HG03196 (cell line): ENCODE measurements at regions not wholly inside any gene's neighbourhood (a gene's known extent, or its start where the extent isn't known, plus 50 kb on each side); places are given as distances from the start of the nearest gene placed in this dataset.

Experiments
- ATAC-seq: cut with Tn5 transposase; IDR thresholded peaks from one replicate; pipeline ENCODE4 v1.9.1; 2021; ENCODE audit not compliant: unreplicated experiment

DNA sequence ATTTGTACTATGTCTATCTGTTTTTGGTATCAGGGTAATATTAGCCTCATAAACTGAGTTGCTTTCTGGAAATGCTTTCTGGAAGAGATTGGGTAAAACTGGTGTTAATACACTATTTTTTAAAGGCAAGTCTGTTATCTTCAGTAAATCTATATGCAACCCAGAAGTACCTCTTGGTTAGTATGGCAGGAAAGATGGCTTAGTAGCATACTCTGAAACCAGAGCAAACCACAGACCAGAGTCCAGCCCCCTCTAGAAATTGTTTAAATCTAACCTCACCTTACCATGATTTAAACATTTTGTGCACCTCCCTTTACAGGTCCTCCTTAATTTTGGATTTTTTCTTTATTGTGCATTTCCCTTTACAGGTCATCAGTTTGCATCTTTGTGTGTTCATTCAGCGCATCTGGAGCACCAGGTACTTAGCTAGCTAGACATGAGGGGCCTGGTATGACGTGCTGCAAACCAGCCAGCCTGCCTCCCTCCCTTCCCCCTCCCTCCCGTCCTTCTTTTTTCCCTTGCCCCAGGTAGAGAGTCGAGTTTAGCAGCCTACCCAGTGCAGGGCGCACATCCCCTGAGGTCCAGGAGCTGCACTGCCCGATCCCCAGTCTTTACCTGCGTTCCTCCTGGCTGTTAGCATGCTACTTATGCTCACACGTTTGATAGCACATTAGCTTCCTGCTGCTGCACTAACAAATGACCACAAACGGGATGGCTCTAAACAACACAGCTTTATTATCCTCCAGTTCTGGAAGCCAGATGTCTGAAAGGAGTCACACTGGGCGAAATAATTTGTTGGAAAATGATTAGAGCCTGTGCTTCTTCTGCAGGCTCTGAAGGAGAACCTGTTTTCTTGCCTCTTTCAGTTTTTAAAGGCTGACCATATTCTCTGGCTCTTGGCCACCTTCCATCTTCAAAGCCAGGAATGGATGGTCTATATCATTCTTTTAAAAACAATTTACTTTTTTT is 299.9 kb upstream of the HABP2 start:
- no peak for ATAC-seq

DNA sequence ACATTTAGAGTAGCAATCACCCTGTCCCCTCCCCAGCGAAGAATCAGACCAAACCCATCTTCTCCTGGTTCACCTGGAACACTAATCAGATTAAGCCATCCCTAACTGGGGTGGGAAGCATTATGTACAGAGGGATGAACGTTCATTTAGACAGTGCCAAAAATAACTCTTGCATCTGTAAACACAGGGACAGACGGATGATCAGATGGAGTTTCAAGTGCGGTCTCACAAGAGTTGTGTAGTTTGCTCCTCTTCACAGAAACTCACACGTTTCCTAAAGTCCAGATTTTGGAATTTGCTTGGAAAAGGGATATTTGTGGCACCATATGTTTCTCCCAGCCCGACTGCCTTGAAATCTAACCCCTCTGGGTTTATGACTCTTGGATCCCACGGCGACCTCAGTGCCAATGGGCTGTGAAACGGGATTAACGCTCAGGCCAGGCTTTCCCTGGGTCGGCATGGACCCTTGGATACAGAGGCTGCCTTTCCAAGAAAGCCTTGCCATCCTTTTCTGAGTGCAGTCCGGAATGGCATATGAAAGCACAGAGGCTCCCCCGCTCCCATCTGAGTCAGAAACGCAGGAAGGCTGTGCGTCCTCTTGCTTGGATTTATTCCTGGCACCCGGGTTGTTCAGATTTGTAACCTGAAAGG is 293.2 kb upstream of the HABP2 start:
- no peak for ATAC-seq

DNA sequence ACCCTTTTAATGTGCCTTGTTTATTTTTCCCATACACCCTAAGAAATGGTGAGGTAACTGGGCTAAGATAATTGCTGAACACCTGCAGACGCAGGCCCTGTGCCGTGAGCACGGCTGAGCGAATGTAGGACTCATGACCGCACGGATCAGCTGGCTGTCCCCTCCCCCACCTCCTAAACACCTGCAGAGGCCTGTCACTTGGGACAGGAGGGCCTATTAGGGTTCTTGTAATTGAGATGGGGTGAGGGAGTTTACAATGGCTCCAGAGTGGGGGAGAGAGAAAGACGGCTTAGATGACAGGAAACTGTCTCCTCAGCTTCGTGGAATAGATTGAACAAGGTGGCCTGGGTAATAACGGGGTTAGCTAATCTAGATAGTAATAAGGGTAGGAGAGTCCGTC is 291.7 kb upstream of the HABP2 start:
- ATAC-seq, result no peak

DNA sequence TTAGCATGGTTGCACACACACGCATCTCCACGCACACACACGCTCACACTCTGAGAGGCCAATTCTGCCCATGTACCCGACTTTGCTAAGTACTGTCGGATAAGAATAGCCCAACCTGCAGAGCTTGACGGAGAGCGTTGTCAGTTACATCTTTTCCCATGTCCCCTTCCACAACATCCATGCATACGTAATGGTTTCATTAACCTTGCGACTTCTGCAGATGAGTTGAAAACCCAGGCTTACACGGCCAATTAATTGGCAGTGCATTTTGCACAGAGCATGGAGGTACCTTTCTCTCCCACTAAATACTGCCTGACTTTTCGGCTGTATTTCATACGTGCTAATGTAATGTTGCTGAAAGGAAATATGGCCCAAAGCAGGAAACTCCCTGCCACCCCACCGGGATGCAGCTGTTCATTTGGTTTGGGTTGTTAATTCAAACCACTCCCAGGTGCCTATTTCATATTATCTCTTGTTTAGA is 291.2 kb upstream of the HABP2 start:
- no peak for ATAC-seq

DNA sequence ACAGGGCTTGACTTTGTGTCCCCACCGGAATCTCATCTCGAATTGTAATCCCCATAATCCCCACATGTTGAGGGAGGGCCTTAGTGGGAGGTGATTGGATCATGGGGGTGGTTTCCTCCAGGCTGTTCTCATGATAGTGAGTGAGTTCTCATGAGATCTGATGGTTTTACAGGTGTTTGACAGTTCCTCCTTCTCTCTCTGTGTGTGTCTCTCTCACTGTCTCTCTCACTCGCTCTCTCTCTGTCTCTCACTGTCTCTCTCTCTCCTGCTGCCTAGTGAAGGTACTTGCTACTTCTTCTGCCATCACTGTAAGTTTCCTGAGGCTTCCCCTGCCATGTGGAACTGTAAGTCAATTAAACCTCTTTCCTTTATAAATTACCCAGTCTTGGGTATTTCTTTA is 289.8 kb upstream of the HABP2 start:
- no peak for ATAC-seq

DNA sequence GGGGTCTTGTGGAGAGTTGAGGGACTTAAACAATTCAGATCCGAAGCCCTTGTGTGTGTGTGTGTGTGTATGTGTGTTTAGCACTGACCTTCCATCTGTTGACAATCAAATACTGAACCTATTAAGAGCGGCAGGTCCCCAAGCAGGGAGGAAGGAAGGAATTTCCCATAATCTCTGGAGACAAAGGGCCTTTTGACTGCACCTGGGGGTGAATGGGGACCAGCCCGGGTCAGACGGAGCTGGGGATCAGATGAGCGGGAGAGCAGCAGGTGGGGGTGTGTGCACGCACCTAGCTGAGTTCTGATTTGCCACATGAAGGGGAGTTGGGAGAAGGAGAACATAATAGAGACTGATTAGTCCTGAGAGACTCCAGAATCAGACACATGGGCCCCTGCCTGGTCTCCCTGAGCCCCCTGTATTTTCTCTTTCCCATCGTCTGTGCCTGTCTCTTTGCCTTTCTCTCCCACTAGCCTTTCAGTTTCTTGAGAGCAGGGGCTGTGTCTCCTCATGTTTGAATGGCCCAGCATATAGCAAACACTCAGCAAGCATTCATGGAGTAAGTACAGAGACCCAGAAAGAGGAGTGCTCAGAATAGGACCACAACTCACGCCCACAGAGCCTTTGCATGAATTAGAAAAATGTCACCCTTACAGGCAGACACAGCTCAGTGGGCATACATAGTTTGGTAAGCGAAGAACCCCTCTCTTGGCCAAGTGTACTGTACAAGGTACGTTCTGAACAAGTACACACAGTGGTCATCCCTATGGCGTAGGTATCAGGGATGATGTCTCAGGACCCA is 288.3 kb upstream of the HABP2 start:
- ATAC-seq, result no peak

DNA sequence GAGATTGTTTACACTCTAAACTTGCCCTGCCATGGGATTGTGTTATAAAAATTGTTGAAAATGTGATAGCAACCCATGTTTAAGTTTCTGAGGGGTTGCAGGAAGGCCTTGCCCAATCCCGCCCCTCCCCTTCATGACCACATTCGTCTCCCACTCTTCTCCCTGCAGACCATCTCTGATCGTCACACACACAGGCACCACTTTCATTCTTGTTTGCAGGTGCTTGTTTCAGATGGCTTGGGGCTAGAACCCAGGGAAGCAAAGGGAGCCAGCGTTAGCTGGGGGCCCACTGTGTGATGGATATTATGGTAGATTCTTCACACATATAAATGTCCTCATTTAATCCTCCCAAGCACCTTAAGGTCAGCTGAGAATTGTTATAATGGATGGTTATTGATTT is 286.7 kb upstream of the HABP2 start:
- ATAC-seq, result no peak

DNA sequence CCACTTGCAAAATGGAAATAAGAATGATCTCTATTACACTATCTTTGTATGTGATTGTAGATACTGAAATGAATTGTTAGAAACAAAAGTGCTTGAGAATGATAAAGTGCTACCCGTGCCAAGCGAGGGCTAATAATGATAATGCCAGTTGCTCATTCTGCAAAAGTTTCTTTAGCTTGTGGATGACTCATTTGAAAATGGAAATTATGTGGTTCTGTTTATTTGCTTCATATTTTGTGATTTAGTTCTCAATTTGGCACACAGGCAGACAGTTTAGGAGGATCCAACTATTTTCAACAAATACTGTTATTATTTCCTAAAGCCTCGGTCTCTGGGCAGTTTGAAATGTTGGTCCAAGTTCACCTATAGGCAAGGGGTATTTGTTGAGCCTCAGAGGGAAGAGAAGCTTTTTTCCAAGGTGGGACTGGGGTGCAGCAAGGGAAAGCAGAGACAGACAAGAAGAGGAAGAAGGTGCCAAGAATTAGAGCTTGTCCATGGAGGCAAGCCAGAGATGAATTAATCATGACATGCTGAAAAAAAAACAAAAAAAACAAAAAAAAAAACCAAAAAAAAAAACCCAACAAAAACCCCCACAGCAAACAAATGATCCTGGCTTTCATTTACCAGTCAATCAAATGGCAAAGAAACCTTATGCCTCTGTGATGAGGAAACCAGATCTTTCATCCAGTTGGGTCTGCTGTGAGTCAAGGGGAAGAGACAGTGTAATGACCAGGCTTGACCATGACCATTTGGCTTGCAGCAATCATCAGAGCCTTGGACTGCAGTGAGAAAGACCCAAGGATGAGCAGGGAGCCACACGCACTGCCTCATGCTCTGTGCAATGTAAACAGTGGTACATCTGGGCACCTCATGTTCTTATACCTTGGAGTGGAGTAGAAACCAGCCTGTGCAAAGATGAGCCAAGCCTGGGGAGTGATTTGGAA is 285.0 kb upstream of the HABP2 start:
- ATAC-seq, result no peak

DNA sequence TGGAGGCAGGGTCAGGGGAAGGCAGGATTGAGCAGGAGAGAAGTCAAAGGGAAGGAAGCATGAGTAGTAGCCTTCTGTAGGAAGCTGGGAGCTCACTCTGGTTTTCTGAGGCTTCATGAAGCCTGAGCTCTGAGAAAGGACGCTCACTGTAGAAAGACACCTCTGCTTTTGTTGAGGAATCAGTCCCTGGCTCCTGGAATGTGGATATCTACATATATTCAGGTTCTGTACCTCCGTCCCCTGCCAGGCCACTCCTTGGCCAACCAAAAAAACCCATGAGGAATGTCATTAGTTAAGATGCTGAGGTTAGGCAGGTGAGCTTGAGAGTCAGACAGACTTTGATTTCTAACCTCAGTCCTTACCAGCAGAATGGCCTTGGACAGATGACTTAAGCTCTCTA is 283.5 kb upstream of the HABP2 start:
- no peak for ATAC-seq

DNA sequence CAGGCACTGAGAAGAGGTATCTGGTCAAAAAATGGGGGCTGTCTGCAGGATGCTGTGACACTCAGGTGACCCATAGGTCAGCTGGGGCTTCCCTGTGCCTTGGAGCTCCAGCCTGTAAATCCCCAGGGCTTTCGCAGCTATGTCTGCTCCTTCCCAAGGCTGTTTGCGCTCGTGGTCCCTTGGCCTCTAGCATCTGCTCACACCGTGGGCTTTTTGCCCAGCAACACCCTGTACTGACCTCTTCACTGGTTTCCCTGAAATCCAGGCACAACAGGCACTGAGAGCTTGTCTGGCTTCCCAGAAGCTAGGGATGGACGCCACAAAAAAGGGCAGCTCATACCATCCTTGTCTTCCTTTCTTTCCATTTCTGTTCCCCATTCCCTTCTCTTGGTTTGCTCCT is 280.3 kb upstream of the HABP2 start:
- ATAC-seq, result no peak

DNA sequence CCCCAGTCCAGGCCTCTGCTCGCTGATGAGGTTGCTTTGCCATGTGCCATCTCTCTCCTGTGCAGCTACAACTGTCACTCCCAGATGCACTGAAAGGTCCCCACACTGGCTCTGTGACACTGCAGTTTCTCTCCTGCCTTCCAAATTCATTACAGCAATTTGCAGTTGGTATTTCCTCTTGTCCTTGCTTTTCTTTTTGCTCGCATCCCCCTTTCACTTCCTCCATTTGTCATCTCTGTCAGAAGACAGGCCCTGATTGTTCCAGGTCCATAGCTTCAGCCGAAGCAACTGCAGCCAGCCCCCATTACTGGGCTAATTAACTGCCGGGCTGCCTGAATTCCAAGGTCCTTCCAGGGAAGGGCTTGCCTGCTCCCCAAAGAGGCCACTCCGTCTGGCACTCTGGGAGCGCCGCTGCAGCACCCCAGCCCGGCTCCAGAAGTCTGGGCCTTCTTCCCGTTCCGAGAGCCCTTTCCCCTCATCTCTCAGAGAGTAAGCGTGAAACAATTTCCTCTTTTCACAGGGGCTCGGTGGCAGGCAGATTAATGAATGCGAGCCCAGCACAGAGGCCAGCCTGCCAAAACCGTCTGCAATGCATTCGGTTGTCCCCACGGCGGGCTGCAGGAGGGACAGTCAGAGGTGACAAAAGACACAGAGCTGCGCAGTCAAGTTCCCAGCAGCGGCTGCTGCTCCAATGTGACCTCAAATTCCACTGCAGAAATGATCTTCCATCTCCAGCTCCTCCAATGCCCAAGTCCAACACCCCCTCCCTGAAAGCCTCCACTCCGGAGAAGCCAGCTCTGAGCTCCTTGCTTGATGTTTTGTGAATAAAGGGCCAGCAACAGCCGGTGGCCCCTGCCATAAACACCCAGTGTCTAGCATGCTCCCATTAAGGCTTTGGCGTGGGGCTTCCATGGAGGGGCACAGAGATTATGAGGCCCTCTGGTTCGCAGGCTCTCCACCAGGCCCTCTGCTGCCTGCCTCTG is 279.4 kb upstream of the HABP2 start:
- ATAC-seq, result no peak

DNA sequence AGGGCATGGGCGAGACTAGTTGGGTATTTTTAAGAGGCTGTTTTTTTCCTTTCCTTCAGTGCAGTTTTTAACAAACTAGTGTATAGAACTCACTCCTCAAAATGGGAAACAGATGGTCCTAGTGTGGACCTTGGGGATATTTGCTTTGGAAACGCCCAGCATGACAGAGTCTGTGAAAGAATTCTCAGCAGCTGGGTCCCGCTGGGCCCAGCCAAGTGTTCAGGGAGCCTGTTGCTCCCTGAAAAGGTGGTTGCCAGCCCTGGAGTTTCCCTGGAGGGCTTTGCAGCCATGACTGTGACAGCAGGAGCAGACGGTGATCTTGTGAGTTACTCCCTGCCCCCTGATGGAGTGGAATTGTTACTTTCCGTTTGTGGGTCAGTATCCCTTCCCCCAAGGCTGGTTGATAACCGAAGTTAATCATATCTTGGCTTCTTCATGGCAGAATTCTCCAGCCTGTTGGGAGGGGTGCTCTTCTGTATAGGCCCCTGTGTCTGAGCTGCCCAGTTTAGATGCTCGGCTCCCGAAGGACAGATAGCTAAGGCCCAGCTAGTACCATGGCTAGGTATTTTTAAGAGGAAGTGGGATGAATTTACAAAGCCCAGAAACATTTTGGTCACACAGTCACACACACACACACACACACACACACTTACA is 278.6 kb upstream of the HABP2 start:
- no peak for ATAC-seq

DNA sequence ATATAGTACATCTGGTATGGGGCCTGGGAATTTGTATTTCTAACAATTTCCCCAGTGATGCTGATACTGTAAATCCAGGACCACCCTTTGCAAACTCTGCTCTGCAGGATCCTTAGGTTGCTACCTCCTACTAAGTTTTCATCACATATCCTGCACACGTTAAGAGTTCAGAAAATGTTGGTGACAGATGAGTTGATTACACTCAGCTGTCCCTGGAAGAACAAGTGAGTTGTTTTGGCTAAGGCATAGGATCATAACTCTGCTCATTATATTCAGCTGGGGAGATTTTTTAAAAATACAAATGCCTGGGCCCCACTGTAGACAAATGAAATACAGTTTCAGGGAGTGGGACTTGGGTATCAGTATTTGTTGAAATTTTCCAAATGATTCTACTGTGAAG is 274.6 kb upstream of the HABP2 start:
- no peak for ATAC-seq

DNA sequence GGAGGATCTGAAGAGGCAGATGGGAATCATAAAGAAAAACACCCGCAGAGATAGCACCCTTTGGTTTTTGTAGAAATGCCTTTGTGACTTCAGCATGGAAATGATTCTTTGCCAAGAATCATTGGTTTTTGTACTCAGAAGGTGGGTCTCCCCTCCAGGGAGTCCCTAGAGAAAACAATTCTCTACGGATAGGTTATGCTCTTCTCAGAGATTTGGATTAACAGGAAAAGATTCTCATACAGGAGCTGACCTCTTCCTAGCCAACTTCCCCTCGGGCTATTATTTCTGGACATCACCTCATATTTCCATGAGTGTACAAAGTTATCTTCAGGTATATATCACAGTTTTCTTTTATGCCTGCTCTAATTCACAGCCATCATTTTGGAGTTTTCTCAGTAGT is 274.2 kb upstream of the HABP2 start:
- no peak for ATAC-seq

DNA sequence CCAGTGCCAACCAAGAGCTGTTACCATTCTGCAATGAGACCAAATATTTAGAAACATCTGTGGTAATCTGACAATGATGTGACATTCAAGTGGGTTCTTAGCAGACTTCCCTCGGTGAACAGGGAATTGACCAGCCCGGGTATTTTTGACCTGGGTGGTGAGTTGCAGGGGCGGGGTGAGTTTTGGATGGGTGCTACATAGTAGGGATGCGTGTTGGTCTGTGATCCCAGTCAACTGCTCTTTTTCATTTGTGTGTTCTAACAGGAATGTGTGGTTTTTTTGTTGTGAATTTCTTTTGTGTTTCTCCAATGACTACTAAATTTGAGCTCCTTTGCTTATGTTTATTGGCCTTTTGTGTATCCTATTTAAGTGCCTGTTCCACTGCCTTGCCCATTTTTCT is 273.6 kb upstream of the HABP2 start:
- ATAC-seq, result no peak

DNA sequence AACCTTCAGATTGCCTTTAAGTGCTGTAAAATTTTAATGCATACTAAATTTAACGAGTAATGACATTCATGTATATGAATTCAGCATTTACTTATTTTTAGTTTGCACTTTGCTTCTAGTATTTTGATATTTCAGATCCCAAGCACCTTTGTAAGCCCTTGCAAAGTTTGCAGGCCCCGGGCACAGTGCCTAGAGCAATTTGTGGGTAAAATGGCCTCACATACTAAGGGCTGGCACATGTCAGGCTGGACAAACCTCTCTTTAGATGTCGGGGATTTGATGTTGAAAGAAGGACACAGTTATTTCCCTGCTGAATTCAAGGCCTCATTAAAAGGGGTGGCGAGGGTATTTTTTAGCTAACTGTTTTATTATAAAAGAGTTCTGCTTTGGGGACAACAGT is 270.3 kb upstream of the HABP2 start:
- ATAC-seq, result no peak

DNA sequence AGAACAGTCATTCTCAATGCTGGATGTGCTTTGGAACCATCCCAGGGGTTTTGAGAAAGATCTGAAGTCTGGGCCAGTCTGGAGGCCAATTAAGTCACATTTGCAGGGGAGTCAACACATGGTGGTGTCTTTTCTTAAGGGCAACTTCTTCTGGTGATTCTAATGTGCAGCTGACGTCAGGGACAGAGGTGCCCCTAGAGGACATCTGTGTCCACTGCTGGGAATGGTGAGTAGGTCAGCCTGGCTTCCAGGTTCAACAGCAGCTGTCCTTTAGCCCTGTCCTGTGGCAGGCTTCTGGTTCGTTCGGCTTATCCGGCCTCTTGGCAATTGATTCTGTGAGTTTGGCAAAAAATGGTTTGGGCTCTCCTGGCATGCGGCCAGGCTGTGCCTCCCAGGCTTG is 269.7 kb upstream of the HABP2 start:
- no peak for ATAC-seq

DNA sequence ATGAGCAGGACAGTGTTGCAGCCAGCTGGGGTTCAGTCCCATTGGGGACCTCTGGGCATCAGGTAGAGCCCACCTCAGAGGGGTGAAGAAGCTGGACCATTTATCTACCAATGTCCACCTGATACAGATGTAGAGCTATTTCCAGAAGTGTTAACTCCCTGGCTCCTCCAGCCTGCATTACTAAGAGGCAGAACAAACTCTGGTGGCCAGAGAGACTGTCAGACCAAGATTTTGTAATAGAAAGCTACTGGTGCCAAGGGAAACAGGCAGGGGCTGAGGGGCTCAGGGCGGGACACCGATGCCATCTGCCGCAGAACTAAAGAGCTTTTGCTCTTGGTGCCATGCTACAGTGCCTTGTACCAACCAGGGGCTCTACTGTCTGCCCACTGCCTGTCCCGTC is 268.2 kb upstream of the HABP2 start:
- ATAC-seq, result no peak

DNA sequence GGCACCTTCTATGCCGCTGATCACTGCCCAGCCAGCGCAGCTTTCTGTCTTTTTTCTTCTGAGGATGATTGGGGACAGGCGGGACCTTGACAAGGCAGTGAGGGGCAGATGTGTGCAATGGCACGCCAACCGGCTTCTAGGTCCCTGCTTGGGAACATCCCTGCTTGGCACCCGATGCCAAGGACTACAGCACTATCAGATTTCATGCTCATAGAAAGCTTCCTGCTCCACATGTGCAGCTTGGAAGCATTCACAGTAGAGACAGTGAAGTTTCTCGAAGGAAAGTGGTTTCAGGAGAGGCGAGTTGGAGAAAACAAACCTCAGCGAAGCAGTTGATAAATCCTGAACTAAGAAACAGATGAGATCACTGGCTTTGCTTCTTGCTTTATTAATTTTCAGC is 267.5 kb upstream of the HABP2 start:
- no peak for ATAC-seq
